ENCODE measurements at regions not wholly inside any gene's neighbourhood (a gene's known extent, or its start where the extent isn't known, plus 50 kb on each side); places are given as distances from the start of the nearest gene placed in this dataset.

GRCh38 chr17:22506231-22506630 is 813.9 kb downstream of the KCNJ18 start:
- no peak overlapping the region for H3K9ac ChIP-seq (ENCODE audit: low read depth, low read length)
- no peaks in the 10 kb centered on the region for H3K27me3 ChIP-seq (ENCODE audit: insufficient read depth, low read length, poor library complexity)
- no peaks in the 10 kb centered on the region for H3K79me2 ChIP-seq (ENCODE audit: insufficient read depth, low read length)
- no peaks in the 10 kb centered on the region for H4K20me1 ChIP-seq (ENCODE audit: insufficient read depth, low read length)
- no peaks in the 10 kb centered on the region for H3K4me1 ChIP-seq (ENCODE audit: insufficient read depth, low read length)
- H2AFZ ChIP-seq (ENCODE audit: low read depth, low read length) = no peak overlapping the region
- ATAC-seq (ENCODE audit: insufficient read depth, low read depth) (no peak), DNase-seq (no peak)
- no peak for TF ChIP-seq EZH2 (IDR thresholded peaks at IDR 0.05; ENCODE audit: borderline replicate concordance, low read depth, low read length, severe bottlenecking)
- TF ChIP-seq, protein P1, sequence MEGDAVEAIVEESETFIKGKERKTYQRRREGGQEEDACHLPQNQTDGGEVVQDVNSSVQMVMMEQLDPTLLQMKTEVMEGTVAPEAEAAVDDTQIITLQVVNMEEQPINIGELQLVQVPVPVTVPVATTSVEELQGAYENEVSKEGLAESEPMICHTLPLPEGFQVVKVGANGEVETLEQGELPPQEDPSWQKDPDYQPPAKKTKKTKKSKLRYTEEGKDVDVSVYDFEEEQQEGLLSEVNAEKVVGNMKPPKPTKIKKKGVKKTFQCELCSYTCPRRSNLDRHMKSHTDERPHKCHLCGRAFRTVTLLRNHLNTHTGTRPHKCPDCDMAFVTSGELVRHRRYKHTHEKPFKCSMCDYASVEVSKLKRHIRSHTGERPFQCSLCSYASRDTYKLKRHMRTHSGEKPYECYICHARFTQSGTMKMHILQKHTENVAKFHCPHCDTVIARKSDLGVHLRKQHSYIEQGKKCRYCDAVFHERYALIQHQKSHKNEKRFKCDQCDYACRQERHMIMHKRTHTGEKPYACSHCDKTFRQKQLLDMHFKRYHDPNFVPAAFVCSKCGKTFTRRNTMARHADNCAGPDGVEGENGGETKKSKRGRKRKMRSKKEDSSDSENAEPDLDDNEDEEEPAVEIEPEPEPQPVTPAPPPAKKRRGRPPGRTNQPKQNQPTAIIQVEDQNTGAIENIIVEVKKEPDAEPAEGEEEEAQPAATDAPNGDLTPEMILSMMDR (IDR thresholded peaks at IDR 0.05; ENCODE audit: borderline replicate concordance, extremely low read depth, low read length, poor library complexity, severe bottlenecking) = no peak
- no peak overlapping the region for H3K4me2 ChIP-seq (ENCODE audit: insufficient read depth, low read length)
- peaks cover 14% of the 10 kb centered on the region for H3K9me3 ChIP-seq (ENCODE audit: insufficient read depth, low read length, severe bottlenecking)
- H3K27ac ChIP-seq (ENCODE audit: low read length) = no peak overlapping the region
- H3K36me3 ChIP-seq (ENCODE audit: insufficient read depth, low read length) = no peaks in the 10 kb centered on the region
- no peak overlapping the region for H3K4me3 ChIP-seq (ENCODE audit: low read depth in 1 of 2, low read length in 2 of 2)

GRCh38 chr17:22506861-22507260 is 814.5 kb downstream of the KCNJ18 start:
- no peaks in the 10 kb centered on the region for H3K79me2 ChIP-seq (ENCODE audit: insufficient read depth, low read length)
- no peaks in the 10 kb centered on the region for H3K4me1 ChIP-seq (ENCODE audit: insufficient read depth, low read length)
- no peak overlapping the region for H3K4me3 ChIP-seq (ENCODE audit: low read depth in 1 of 2, low read length in 2 of 2)
- no peak overlapping the region for H3K4me2 ChIP-seq (ENCODE audit: insufficient read depth, low read length)
- H2AFZ ChIP-seq (ENCODE audit: low read depth, low read length) = no peak overlapping the region
- peaks cover 14% of the 10 kb centered on the region for H3K9me3 ChIP-seq (ENCODE audit: insufficient read depth, low read length, severe bottlenecking)
- ATAC-seq (ENCODE audit: insufficient read depth, low read depth) (no peak), DNase-seq (no peak)
- no peak overlapping the region for H3K27ac ChIP-seq (ENCODE audit: low read length)
- no peak overlapping the region for H3K9ac ChIP-seq (ENCODE audit: low read depth, low read length)
- H3K27me3 ChIP-seq (ENCODE audit: insufficient read depth, low read length, poor library complexity) = no peaks in the 10 kb centered on the region
- TF ChIP-seq, protein P1 (IDR thresholded peaks at IDR 0.05; ENCODE audit: borderline replicate concordance, extremely low read depth, low read length, poor library complexity, severe bottlenecking) = no peak
- TF ChIP-seq EZH2 (IDR thresholded peaks at IDR 0.05; ENCODE audit: borderline replicate concordance, low read depth, low read length, severe bottlenecking) = no peak
- no peaks in the 10 kb centered on the region for H3K36me3 ChIP-seq (ENCODE audit: insufficient read depth, low read length)
- H4K20me1 ChIP-seq (ENCODE audit: insufficient read depth, low read length) = no peaks in the 10 kb centered on the region

GRCh38 chr17:22507823-22508222 is 815.5 kb downstream of the KCNJ18 start:
- H3K27me3 ChIP-seq (ENCODE audit: insufficient read depth, low read length, poor library complexity) = no peaks in the 10 kb centered on the region
- no peak overlapping the region for H3K4me2 ChIP-seq (ENCODE audit: insufficient read depth, low read length)
- TF ChIP-seq EZH2 (IDR thresholded peaks at IDR 0.05; ENCODE audit: borderline replicate concordance, low read depth, low read length, severe bottlenecking) = no peak
- TF ChIP-seq, protein P1 (IDR thresholded peaks at IDR 0.05; ENCODE audit: borderline replicate concordance, extremely low read depth, low read length, poor library complexity, severe bottlenecking) = peak; percentile 40
- no peak overlapping the region for H2AFZ ChIP-seq (ENCODE audit: low read depth, low read length)
- H3K4me1 ChIP-seq (ENCODE audit: insufficient read depth, low read length) = no peaks in the 10 kb centered on the region
- DNase-seq (peak; percentile 15), ATAC-seq (ENCODE audit: insufficient read depth, low read depth) (no peak)
- no peaks in the 10 kb centered on the region for H3K79me2 ChIP-seq (ENCODE audit: insufficient read depth, low read length)
- H3K9ac ChIP-seq (ENCODE audit: low read depth, low read length) = no peak overlapping the region
- H3K27ac ChIP-seq (ENCODE audit: low read length) = no peak overlapping the region
- H3K4me3 ChIP-seq (ENCODE audit: low read depth in 1 of 2, low read length in 2 of 2) = no peak overlapping the region
- peaks cover 10% of the 10 kb centered on the region for H3K9me3 ChIP-seq (ENCODE audit: insufficient read depth, low read length, severe bottlenecking)
- H3K36me3 ChIP-seq (ENCODE audit: insufficient read depth, low read length) = no peaks in the 10 kb centered on the region
- H4K20me1 ChIP-seq (ENCODE audit: insufficient read depth, low read length) = no peaks in the 10 kb centered on the region

DNA sequence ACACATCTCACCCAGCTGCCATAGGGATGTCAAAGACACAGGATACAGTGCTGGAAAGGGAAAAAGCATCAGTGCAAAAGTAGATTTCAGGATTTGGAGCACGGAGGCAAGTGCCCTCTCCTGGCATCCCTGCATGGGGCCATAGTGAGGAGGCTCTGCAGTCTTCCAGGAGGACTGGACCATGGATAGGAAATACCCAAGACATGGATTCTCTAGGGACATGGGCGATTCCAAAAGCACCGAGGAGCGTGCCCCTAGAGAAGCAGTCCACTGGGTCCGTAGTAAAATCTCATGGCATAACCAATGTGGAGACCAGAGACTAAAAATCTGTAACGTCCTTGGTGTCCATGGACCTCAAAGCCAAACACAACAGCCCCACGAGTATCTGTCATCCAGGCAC is 818.2 kb downstream of the KCNJ18 start:
- H3K4me2 ChIP-seq (ENCODE audit: insufficient read depth, low read length) = no peak overlapping the region
- TF ChIP-seq EZH2 (IDR thresholded peaks at IDR 0.05; ENCODE audit: borderline replicate concordance, low read depth, low read length, severe bottlenecking) = no peak
- TF ChIP-seq, protein P1 (IDR thresholded peaks at IDR 0.05; ENCODE audit: borderline replicate concordance, extremely low read depth, low read length, poor library complexity, severe bottlenecking) = no peak
- H3K9me3 ChIP-seq (ENCODE audit: insufficient read depth, low read length, severe bottlenecking) = peaks cover 10% of the 10 kb centered on the region
- no peak overlapping the region for H3K9ac ChIP-seq (ENCODE audit: low read depth, low read length)
- H3K27me3 ChIP-seq (ENCODE audit: insufficient read depth, low read length, poor library complexity) = no peaks in the 10 kb centered on the region
- H4K20me1 ChIP-seq (ENCODE audit: insufficient read depth, low read length) = no peaks in the 10 kb centered on the region
- no peaks in the 10 kb centered on the region for H3K36me3 ChIP-seq (ENCODE audit: insufficient read depth, low read length)
- H3K79me2 ChIP-seq (ENCODE audit: insufficient read depth, low read length) = no peaks in the 10 kb centered on the region
- H2AFZ ChIP-seq (ENCODE audit: low read depth, low read length) = no peak overlapping the region
- no peak for DNase-seq
- H3K4me1 ChIP-seq (ENCODE audit: insufficient read depth, low read length) = no peaks in the 10 kb centered on the region
- H3K27ac ChIP-seq (ENCODE audit: low read length) = no peak overlapping the region
- no peak overlapping the region for H3K4me3 ChIP-seq (ENCODE audit: low read depth in 1 of 2, low read length in 2 of 2)
- ATAC-seq (ENCODE audit: insufficient read depth, low read depth) = no peak
